Uterus (tissue), 2 donors: ENCODE measurements at regions not wholly inside any gene's neighbourhood (a gene's known extent, or its start where the extent isn't known, plus 50 kb on each side); places are given as distances from the start of the nearest gene placed in this dataset.

Experiments
- CTCF ChIP-seq, 4 experiments: fragments of 200-600 bp in 2 of 4; fragments of 450-650 bp in 2 of 4; sonication (generic) in 2 of 4; IDR thresholded peaks; one replicate each; pipeline ENCODE4 v1.5.1; 2016 to 2019; ENCODE audit warnings: antibody characterized with exemption in 4 of 4, mild to moderate bottlenecking in 2 of 4, moderate library complexity in 1 of 4
- POLR2A ChIP-seq, 2 donors: fragments of 450-650 bp; IDR thresholded peaks; one replicate each; pipeline ENCODE4 v1.6.1; 2016; ENCODE audit warnings: antibody characterized with exemption in 2 of 2, mild to moderate bottlenecking in 1 of 2, moderate library complexity in 1 of 2

GRCh38 chr12:19909418-19909817 is 458.9 kb upstream of the PDE3A start:
- no peak for TF ChIP-seq CTCF (IDR thresholded peaks at IDR 0.05)
- no peak for TF ChIP-seq POLR2A (IDR thresholded peaks at IDR 0.05)
